ENCODE measurements at regions not wholly inside any gene's neighbourhood (a gene's known extent, or its start where the extent isn't known, plus 50 kb on each side); places are given as distances from the start of the nearest gene placed in this dataset.
A peak's percentile ranks its signal among the peaks of the same experiment; 100 is the strongest.
"Not testable (repeated sequence)": the region's sequence is repeated elsewhere in the genome, so short reads cannot be mapped to it uniquely, and the experiment has no call there.

DNA sequence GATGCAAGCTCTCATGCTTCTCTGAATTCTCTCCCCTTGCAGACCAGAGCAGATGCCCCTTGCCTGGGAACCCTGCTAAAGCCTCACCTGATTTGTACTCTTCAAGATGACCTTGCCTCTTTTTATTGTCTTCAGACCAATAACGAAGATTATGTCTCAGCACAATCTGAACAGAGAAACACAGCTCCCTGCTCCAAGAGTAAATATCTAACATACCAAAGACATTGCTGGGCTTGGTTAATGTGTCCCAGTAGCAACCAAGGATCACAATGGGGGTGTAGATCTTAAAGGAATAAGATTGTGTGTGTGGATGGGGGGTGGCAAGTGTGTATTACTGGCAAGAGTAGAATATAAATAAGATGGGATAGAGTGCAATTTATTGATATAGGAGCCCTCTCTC, 67.6 kb upstream of the LHFPL2 start:
- Histone ChIP-seq H3K9me3 (ENCODE audit: control insufficient read depth in 2 of 2, insufficient read depth in 1 of 2, low read length in 1 of 2) (no peaks in the 10 kb centered on the region), H3K36me3 (ENCODE audit: control insufficient read depth in 2 of 2, insufficient read depth in 2 of 2, low read length in 1 of 2) (no peaks in the 10 kb centered on the region), H3K27ac (ENCODE audit: low read depth in 1 of 2, low read length in 1 of 2) (peak overlapping the region in 1 of 2 donors; percentile 97), H3K27me3 (ENCODE audit: control insufficient read depth in 2 of 2, insufficient read depth in 1 of 2, low read length in 1 of 2) (no peaks in the 10 kb centered on the region), H3K4me1 (ENCODE audit: control insufficient read depth in 2 of 2, insufficient read depth in 2 of 2, low read length in 2 of 2) (peaks cover 38 to 50% of the 10 kb centered on the region in 2 donors), H3K4me3 (ENCODE audit: low read length in 2 of 2) (no peak overlapping the region)
- WGBS, result 95% methylated on average over 1 of the region's 1 CpG
- DNase-seq (ENCODE audit: low read depth in 6 of 9, low spot score in 9 of 9), result no peak

DNA sequence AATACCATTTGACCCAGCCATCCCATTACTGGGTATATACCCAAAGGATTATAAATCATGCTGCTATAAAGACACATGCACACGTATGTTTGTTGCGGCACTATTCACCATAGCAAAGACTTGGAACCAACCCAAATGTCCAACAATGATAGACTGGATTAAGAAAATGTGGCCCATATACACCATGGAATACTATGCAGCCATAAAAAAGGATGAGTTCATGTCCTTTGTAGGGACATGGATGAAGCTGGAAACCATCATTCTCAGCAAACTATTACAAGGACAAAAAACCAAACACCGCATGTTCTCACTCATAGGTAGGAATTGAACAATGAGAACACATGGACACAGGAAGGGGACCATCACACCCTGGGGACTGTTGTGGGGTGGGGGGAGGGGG, 66.8 kb upstream of the LHFPL2 start:
- not testable (repeated sequence) for DNase-seq (ENCODE audit: low read depth in 6 of 9, low spot score in 9 of 9); H3K4me3 ChIP-seq (ENCODE audit: low read length in 2 of 2); H3K9me3 ChIP-seq (ENCODE audit: control insufficient read depth in 2 of 2, insufficient read depth in 1 of 2, low read length in 1 of 2); H3K36me3 ChIP-seq (ENCODE audit: control insufficient read depth in 2 of 2, insufficient read depth in 2 of 2, low read length in 1 of 2); H3K27me3 ChIP-seq (ENCODE audit: control insufficient read depth in 2 of 2, insufficient read depth in 1 of 2, low read length in 1 of 2); H3K27ac ChIP-seq (ENCODE audit: low read depth in 1 of 2, low read length in 1 of 2)
- WGBS, result 97% methylated on average over 3 of the region's 3 CpGs
- peaks cover 29 to 41% of the 10 kb centered on the region in 2 donors for H3K4me1 ChIP-seq (ENCODE audit: control insufficient read depth in 2 of 2, insufficient read depth in 2 of 2, low read length in 2 of 2)

DNA sequence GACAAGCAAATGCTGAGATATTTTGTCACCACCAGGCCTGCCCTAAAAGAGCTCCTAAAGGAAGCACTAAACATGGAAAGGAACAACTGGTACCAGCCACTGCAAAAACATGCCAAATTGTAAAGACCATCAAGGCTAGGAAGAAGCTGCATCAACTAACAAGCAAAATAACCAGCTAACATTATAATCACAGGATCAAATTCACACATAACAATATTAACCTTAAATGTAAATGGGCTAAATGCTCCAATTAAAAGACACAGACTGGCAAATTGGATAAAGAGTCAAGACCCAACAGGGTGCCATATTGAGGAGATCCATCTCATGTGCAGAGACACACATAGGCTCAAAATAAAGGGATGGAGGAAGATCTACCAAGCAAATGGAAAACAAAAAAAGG, 63.1 kb upstream of the LHFPL2 start:
- not testable (repeated sequence) for H3K9me3 ChIP-seq (ENCODE audit: control insufficient read depth in 2 of 2, insufficient read depth in 1 of 2, low read length in 1 of 2); H3K27me3 ChIP-seq (ENCODE audit: control insufficient read depth in 2 of 2, insufficient read depth in 1 of 2, low read length in 1 of 2); H3K27ac ChIP-seq (ENCODE audit: low read depth in 1 of 2, low read length in 1 of 2); DNase-seq (ENCODE audit: low read depth in 6 of 9, low spot score in 9 of 9); H3K36me3 ChIP-seq (ENCODE audit: control insufficient read depth in 2 of 2, insufficient read depth in 2 of 2, low read length in 1 of 2); H3K4me1 ChIP-seq (ENCODE audit: control insufficient read depth in 2 of 2, insufficient read depth in 2 of 2, low read length in 2 of 2); H3K4me3 ChIP-seq (ENCODE audit: low read length in 2 of 2)

DNA sequence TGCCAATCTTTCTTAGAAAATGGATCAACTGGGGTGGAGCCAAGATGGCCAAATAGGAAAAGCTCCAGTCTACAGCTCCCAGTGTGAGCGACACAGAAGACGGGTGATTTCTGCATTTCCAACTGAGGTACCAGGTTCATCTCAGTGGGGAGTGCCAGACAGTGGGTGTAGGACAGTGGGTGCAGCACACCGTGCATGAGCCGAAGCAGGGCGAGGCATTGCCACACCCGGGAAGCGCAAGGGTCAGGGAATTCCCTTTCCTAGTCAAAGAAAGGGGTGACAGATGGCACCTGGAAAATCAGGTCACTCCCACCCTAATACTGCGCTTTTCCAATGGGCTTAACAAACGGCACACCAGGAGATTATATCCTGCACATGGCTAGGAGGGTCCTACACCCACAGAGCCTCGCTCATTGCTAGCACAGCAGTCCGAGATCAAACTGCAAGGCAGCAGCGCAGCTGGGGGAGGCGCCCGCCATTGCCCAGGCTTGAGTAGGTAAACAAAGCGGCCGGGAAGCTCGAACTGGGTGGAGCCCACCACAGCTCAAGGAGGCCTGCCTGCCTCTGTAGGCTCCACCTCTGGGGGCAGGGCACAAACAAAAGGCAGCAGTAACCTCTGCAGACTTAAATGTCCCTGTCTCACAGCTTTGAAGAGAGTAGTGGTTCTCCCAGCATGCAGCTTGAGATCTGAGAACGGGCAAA, 61.3 kb upstream of the LHFPL2 start:
- not testable (repeated sequence) for DNase-seq (ENCODE audit: low read depth in 6 of 9, low spot score in 9 of 9)

DNA sequence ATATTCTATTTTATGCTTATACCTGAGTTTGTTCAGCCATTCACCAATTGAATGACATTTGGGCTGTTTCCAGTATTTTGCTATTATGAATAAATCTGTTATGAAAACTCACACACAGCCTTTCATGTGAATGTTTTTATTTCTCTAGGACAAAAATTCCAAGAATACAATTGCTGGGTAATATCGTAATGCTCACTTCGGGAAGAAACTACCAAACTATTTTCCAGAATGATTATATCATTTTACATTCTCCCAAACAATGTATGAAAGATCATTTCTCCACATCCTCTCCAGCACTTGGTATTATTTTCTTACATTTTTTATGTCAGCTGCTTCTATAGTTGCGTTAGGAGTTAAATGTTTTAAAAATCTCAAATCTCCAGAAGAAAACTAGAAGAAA, 58.3 kb upstream of the LHFPL2 start:
- Histone ChIP-seq H3K36me3 (ENCODE audit: control insufficient read depth in 2 of 2, insufficient read depth in 2 of 2, low read length in 1 of 2) (no peaks in the 10 kb centered on the region), H3K9me3 (ENCODE audit: control insufficient read depth in 2 of 2, insufficient read depth in 1 of 2, low read length in 1 of 2) (no peaks in the 10 kb centered on the region), H3K4me3 (ENCODE audit: low read length in 2 of 2) (no peak overlapping the region), H3K27me3 (ENCODE audit: control insufficient read depth in 2 of 2, insufficient read depth in 1 of 2, low read length in 1 of 2) (no peaks in the 10 kb centered on the region), H3K4me1 (ENCODE audit: control insufficient read depth in 2 of 2, insufficient read depth in 2 of 2, low read length in 2 of 2) (no peaks in the 10 kb centered on the region), H3K27ac (ENCODE audit: low read depth in 1 of 2, low read length in 1 of 2) (no peak overlapping the region)
- WGBS, result 95% methylated on average over 3 of the region's 3 CpGs
- no peak for DNase-seq (ENCODE audit: low read depth in 6 of 9, low spot score in 9 of 9)

More for the DNA sequence above, 61.3 kb upstream of the LHFPL2 start:
- not testable (repeated sequence) for H3K9me3 ChIP-seq (ENCODE audit: control insufficient read depth in 2 of 2, insufficient read depth in 1 of 2, low read length in 1 of 2); H3K27ac ChIP-seq (ENCODE audit: low read depth in 1 of 2, low read length in 1 of 2); H3K36me3 ChIP-seq (ENCODE audit: control insufficient read depth in 2 of 2, insufficient read depth in 2 of 2, low read length in 1 of 2); H3K27me3 ChIP-seq (ENCODE audit: control insufficient read depth in 2 of 2, insufficient read depth in 1 of 2, low read length in 1 of 2); H3K4me3 ChIP-seq (ENCODE audit: low read length in 2 of 2); H3K4me1 ChIP-seq (ENCODE audit: control insufficient read depth in 2 of 2, insufficient read depth in 2 of 2, low read length in 2 of 2)
- WGBS, result 98% methylated on average over 18 of the region's 18 CpGs

DNA sequence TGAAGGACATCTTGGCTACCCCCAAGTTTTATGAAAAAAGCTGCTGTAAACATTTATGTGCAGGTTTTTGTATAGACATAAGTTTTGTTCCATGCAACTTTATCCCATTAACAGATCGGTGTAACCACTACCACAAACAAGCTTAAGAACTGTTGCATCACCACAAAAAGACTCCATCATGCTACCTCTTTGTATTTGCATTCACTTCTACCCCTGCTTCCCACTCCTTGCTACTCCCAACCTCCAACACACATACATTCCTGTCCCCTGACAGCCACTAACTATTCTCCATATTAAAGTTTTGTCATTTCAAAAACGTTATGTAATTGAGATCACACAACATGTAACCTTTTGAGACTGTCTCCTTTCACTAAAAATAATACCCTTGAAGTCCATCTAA, 57.8 kb upstream of the LHFPL2 start:
- H3K4me1 ChIP-seq (ENCODE audit: control insufficient read depth in 2 of 2, insufficient read depth in 2 of 2, low read length in 2 of 2), result no peaks in the 10 kb centered on the region
- 89% methylated on average over 2 of the region's 2 CpGs for WGBS
- no peaks in the 10 kb centered on the region for H3K9me3 ChIP-seq (ENCODE audit: control insufficient read depth in 2 of 2, insufficient read depth in 1 of 2, low read length in 1 of 2)
- DNase-seq (ENCODE audit: low read depth in 6 of 9, low spot score in 9 of 9), result no peak
- no peak overlapping the region for H3K27ac ChIP-seq (ENCODE audit: low read depth in 1 of 2, low read length in 1 of 2)
- no peak overlapping the region for H3K4me3 ChIP-seq (ENCODE audit: low read length in 2 of 2)
- H3K27me3 ChIP-seq (ENCODE audit: control insufficient read depth in 2 of 2, insufficient read depth in 1 of 2, low read length in 1 of 2), result no peaks in the 10 kb centered on the region
- no peaks in the 10 kb centered on the region for H3K36me3 ChIP-seq (ENCODE audit: control insufficient read depth in 2 of 2, insufficient read depth in 2 of 2, low read length in 1 of 2)

DNA sequence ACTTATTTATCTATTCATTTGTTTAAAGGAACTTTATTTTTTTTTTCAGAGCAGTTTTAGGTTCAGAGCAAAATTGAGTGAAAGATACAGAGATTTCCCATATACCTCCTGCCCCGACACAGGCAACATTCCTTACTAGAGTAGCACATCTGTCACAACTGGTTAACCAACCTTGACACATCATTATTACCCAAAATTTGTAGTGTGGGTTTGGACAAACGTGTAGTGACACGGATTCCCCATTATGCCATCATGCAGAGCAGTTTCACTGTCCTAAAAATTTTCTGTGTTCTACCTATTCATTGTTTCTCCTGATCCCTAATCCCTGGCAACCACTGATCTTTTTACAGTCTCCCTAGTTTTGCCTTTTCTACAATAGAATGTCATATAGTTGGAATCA, 57.3 kb upstream of the LHFPL2 start:
- no peaks in the 10 kb centered on the region for H3K4me1 ChIP-seq (ENCODE audit: control insufficient read depth in 2 of 2, insufficient read depth in 2 of 2, low read length in 2 of 2)
- no peaks in the 10 kb centered on the region for H3K9me3 ChIP-seq (ENCODE audit: control insufficient read depth in 2 of 2, insufficient read depth in 1 of 2, low read length in 1 of 2)
- no peaks in the 10 kb centered on the region for H3K27me3 ChIP-seq (ENCODE audit: control insufficient read depth in 2 of 2, insufficient read depth in 1 of 2, low read length in 1 of 2)
- no peak overlapping the region for H3K4me3 ChIP-seq (ENCODE audit: low read length in 2 of 2)
- no peaks in the 10 kb centered on the region for H3K36me3 ChIP-seq (ENCODE audit: control insufficient read depth in 2 of 2, insufficient read depth in 2 of 2, low read length in 1 of 2)
- no peak for DNase-seq (ENCODE audit: low read depth in 6 of 9, low spot score in 9 of 9)
- no peak overlapping the region for H3K27ac ChIP-seq (ENCODE audit: low read depth in 1 of 2, low read length in 1 of 2)
- 94% methylated on average over 3 of the region's 3 CpGs for WGBS

DNA sequence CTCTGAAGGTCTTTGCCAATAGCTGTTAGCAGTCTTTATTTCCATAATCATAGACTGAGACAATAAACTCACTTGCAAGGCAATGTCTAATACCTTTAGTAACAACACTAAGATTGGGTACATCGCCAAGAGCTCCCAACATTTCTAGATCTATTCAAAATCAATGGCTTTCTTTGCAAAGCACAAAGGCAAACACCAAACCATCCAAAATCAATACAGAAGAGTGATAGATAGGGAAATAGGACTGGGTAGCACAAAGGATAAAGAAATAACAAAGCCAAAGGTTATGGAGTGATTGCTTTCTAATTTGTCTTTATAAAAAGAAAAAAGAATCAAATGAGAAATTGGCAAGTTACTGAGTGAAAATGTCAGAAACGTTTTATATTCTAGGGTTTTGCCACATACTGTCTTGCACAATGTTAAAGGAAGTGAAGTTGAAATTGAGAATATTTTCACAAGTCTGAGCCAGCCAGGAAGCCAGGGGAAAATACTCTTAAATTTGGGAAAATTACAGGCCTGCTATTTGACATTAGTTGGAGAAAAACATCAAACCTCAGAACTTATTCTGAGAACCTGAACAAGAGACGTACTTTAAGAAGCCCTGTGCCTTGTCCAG, 53.3 kb upstream of the LHFPL2 start:
- no peaks in the 10 kb centered on the region for H3K36me3 ChIP-seq (ENCODE audit: control insufficient read depth in 2 of 2, insufficient read depth in 2 of 2, low read length in 1 of 2)
- peaks cover 0 to 7% of the 10 kb centered on the region in 2 donors for H3K9me3 ChIP-seq (ENCODE audit: control insufficient read depth in 2 of 2, insufficient read depth in 1 of 2, low read length in 1 of 2)
- no peaks in the 10 kb centered on the region for H3K4me1 ChIP-seq (ENCODE audit: control insufficient read depth in 2 of 2, insufficient read depth in 2 of 2, low read length in 2 of 2)
- 90% methylated on average over 3 of the region's 3 CpGs for WGBS
- no peak overlapping the region for H3K27ac ChIP-seq (ENCODE audit: low read depth in 1 of 2, low read length in 1 of 2)
- no peaks in the 10 kb centered on the region for H3K27me3 ChIP-seq (ENCODE audit: control insufficient read depth in 2 of 2, insufficient read depth in 1 of 2, low read length in 1 of 2)
- DNase-seq (ENCODE audit: low read depth in 6 of 9, low spot score in 9 of 9), result no peak
- H3K4me3 ChIP-seq (ENCODE audit: low read length in 2 of 2), result no peak overlapping the region

DNA sequence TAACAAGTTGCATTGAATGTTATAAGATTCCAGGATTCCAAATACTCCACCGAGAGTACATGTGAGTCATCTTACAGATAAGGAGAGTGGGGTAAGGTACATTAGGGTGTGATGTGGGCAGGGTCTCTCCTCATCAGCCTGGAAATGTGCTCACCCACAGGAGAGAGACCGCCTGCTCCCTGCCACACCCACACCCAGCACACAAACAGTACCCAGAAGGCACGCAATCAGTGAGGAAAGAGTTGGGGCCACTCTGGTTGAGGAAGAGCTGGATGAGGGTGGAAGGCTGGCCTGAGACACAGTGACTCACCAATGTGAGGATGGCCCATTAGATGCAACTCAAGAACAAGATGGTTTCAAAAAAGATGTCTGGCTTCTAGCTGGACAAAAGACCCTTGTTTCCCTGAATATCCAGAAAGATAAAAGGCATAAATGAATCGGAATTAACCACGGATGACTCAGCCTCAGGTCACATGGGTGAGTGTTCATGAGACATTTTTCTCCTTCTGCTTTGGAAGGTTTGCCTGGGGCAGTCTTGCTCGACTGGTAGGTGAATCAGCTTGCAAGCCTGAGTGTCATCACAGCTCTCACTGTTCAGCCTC, 51.1 kb upstream of the LHFPL2 start:
- Histone ChIP-seq H3K4me1 (ENCODE audit: control insufficient read depth in 2 of 2, insufficient read depth in 2 of 2, low read length in 2 of 2) (no peaks in the 10 kb centered on the region), H3K36me3 (ENCODE audit: control insufficient read depth in 2 of 2, insufficient read depth in 2 of 2, low read length in 1 of 2) (no peaks in the 10 kb centered on the region), H3K4me3 (ENCODE audit: low read length in 2 of 2) (no peak overlapping the region), H3K27me3 (ENCODE audit: control insufficient read depth in 2 of 2, insufficient read depth in 1 of 2, low read length in 1 of 2) (no peaks in the 10 kb centered on the region), H3K9me3 (ENCODE audit: control insufficient read depth in 2 of 2, insufficient read depth in 1 of 2, low read length in 1 of 2) (peaks cover 0 to 11% of the 10 kb centered on the region in 2 donors), H3K27ac (ENCODE audit: low read depth in 1 of 2, low read length in 1 of 2) (peak overlapping the region in 1 of 2 donors; percentile 42)
- DNase-seq (ENCODE audit: low read depth in 6 of 9, low spot score in 9 of 9), result no peak
- WGBS, result 94% methylated on average over 6 of the region's 6 CpGs
